GM12875 (cell line): ENCODE measurements at regions not wholly inside any gene's neighbourhood (a gene's known extent, or its start where the extent isn't known, plus 50 kb on each side); places are given as distances from the start of the nearest gene placed in this dataset.

ENCODE experiments used
- H3K4me3 ChIP-seq: one replicate; pipeline ENCODE4 v1.5.1; 2011; ENCODE audit warnings: low read depth, low read length, control low read depth
- TF ChIP-seq, protein P1 (sequence below): IDR thresholded peaks from 2 replicates; pipeline ENCODE4 v1.5.1; 2011; ENCODE audit warnings: low read depth, mild to moderate bottlenecking, control low read depth, inconsistent platforms, low read length, moderate library complexity, borderline replicate concordance; ENCODE audit not compliant: insufficient read depth

GRCh38 chr6:164547076-164547475, 762.3 kb downstream of the C6orf118 start:
- no peak overlapping the region for H3K4me3 ChIP-seq
- TF ChIP-seq, protein P1, sequence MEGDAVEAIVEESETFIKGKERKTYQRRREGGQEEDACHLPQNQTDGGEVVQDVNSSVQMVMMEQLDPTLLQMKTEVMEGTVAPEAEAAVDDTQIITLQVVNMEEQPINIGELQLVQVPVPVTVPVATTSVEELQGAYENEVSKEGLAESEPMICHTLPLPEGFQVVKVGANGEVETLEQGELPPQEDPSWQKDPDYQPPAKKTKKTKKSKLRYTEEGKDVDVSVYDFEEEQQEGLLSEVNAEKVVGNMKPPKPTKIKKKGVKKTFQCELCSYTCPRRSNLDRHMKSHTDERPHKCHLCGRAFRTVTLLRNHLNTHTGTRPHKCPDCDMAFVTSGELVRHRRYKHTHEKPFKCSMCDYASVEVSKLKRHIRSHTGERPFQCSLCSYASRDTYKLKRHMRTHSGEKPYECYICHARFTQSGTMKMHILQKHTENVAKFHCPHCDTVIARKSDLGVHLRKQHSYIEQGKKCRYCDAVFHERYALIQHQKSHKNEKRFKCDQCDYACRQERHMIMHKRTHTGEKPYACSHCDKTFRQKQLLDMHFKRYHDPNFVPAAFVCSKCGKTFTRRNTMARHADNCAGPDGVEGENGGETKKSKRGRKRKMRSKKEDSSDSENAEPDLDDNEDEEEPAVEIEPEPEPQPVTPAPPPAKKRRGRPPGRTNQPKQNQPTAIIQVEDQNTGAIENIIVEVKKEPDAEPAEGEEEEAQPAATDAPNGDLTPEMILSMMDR: no peak

GRCh38 chr6:164546263-164546662, 763.1 kb downstream of the C6orf118 start:
- no peak overlapping the region for H3K4me3 ChIP-seq
- TF ChIP-seq, protein P1: no peak

GRCh38 chr6:164534070-164534766, 775.2 kb downstream of the C6orf118 start:
- TF ChIP-seq, protein P1: no peak
- H3K4me3 ChIP-seq: no peak overlapping the region

GRCh38 chr6:164533045-164533362, 776.4 kb downstream of the C6orf118 start:
- TF ChIP-seq, protein P1: no peak
- no peak overlapping the region for H3K4me3 ChIP-seq

DNA sequence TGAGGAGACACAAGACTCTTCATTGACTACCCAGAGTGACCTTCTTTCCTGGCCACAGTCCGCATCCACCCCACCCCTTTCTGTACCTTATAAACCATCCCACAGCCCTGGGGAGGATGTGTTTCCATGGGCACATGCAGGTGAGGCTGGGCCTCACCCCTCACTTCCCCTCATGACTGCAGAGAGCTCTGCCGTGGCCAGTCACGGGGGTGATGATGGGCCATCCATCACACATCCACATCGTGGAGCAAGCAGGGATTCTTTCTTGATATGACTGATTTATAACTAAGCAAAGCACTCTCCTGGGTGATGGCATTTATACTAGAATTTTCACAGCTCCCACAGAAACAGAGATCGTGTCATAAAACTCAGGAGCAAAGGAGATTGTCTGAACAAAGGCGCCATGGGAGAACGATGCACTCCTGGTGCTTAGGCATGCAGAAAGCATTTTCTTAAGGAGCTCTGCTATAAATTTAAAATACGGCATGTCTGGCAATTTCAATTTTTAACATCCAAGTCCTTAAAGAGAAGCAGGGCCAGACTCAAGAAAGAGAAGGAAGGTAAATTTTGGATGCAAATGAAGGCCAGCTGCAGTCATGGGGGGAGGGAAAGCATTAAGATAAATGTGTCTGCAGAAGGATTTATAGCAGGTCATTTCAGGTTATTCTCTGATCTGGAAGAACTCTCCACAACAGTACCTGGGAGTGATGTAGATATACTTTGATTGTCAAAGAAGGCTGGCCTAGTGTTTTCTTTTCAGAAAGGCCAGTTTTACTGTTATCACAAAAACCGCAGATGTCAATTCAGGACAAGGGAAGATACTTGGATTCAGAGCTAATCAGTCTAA, 777.0 kb downstream of the C6orf118 start:
- TF ChIP-seq, protein P1: no peak
- no peak overlapping the region for H3K4me3 ChIP-seq

DNA sequence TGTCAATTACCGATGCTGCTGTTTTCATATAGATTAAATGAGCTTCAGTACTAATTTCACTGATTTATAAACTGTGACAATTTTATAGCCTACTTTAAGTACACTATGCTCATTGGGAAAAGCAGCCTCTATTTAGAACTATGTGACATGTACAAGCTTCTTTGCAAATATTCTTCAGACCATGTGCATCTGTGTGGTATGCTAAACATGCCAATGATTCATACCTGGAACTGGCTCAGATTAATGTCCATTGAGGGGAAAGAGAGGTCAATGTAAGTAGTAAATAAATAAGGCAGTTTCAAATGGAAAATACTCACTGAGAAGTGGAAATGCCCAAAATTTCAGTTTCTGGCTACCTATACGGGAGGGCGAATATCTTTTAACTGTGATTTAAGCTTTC, 777.7 kb downstream of the C6orf118 start:
- H3K4me3 ChIP-seq: no peak overlapping the region
- TF ChIP-seq, protein P1: no peak

- TF ChIP-seq, protein P1: no peak
- H3K4me3 ChIP-seq: no peak overlapping the region
These were observed 780.9 kb downstream of the C6orf118 start for GRCh38 chr6:164528539-164528938.
